GM23338 (cell line): ENCODE measurements at regions not wholly inside any gene's neighbourhood (a gene's known extent, or its start where the extent isn't known, plus 50 kb on each side); places are given as distances from the start of the nearest gene placed in this dataset.

Experiments
- CREB1 ChIP-seq: fragments of 250-450 bp; sonication (Bioruptor Pico); IDR thresholded peaks from 2 replicates; pipeline ENCODE4 v1.5.0; 2020; ENCODE audit warnings: low read depth, mild to moderate bottlenecking, moderate library complexity
- CTCF ChIP-seq, 2 experiments: fragments of 200-600 bp in 1 of 2; sonication (generic) in 1 of 2; conservative IDR thresholded peaks; 2 replicates each; pipeline versions ENCODE4 v1.5.1 to v1.6.1; 2016 to 2017; ENCODE audit warnings: antibody characterized with exemption in 2 of 2, low read depth in 2 of 2, mild to moderate bottlenecking in 2 of 2, moderate library complexity in 1 of 2
- ETS1 ChIP-seq: IDR thresholded peaks from 2 replicates; pipeline ENCODE4 v1.6.1; 2016; ENCODE audit warnings: antibody characterized with exemption
- EZH2 ChIP-seq: fragments of 200-600 bp; sonication (generic); IDR thresholded peaks from one replicate; pipeline ENCODE4 v1.8.0; 2017; ENCODE audit warnings: antibody characterized with exemption, mild to moderate bottlenecking, low read depth; ENCODE audit not compliant: unreplicated experiment
- POLR2AphosphoS5 ChIP-seq: IDR thresholded peaks from 2 replicates; pipeline ENCODE4 v1.6.1; 2016; ENCODE audit warnings: antibody characterized with exemption, low read depth
- STAT1 ChIP-seq: IDR thresholded peaks from one replicate; pipeline ENCODE4 v1.6.1; 2016; ENCODE audit warnings: antibody characterized with exemption; ENCODE audit not compliant: unreplicated experiment
- ZNF331 ChIP-seq: fragments of 250-450 bp; sonication (Bioruptor Pico); IDR thresholded peaks from 2 replicates; pipeline ENCODE4 v1.5.0; 2020; ENCODE audit warnings: low read depth, mild to moderate bottlenecking, moderate library complexity

- TF ChIP-seq CTCF (conservative IDR thresholded peaks at IDR 0.05; ENCODE audit: low read depth in 2 of 2), result no peak
- TF ChIP-seq ZNF331 (CRISPR knock-in tag), result no peak
- no peak for TF ChIP-seq EZH2
- TF ChIP-seq CREB1, result no peak
- no peak for TF ChIP-seq STAT1
- no peak for TF ChIP-seq ETS1
- no peak for TF ChIP-seq POLR2AphosphoS5
Observed at GRCh38 chr15:79610021-79610420, 177.9 kb downstream of the MINAR1 start.
